H9 (cell line): ENCODE measurements at regions not wholly inside any gene's neighbourhood (a gene's known extent, or its start where the extent isn't known, plus 50 kb on each side); places are given as distances from the start of the nearest gene placed in this dataset.

Experiments used
- DNase-seq: peaks from one replicate; pipeline ENCODE4 v3.0.0-alpha.2; 2017
- H2AFZ ChIP-seq: one replicate; pipeline ENCODE4 v1.6.1; 2013; ENCODE audit warnings: mild to moderate bottlenecking, low read length, control low read depth, moderate library complexity
- H2AK5ac ChIP-seq: 2 replicates; pipeline ENCODE4 v1.6.1; 2013; ENCODE audit warnings: low read length, control low read depth, mixed read lengths; ENCODE audit not compliant: insufficient read length
- H2BK120ac ChIP-seq: one replicate; pipeline ENCODE4 v1.6.1; 2013; ENCODE audit warnings: low read depth, mild to moderate bottlenecking, low read length, control low read depth, inconsistent platforms; ENCODE audit not compliant: poor library complexity, severe bottlenecking
- H2BK12ac ChIP-seq: 2 replicates; pipeline ENCODE4 v1.6.1; 2013; ENCODE audit warnings: low read length, control low read depth, mixed read lengths, low read depth; ENCODE audit not compliant: insufficient read length
- H2BK15ac ChIP-seq: 2 replicates; pipeline ENCODE4 v1.6.1; 2013; ENCODE audit warnings: low read depth, low read length, control low read depth
- H2BK20ac ChIP-seq: one replicate; pipeline ENCODE4 v1.6.1; 2013; ENCODE audit warnings: low read depth, mild to moderate bottlenecking, low read length, control low read depth, inconsistent platforms; ENCODE audit not compliant: poor library complexity, severe bottlenecking
- H2BK5ac ChIP-seq: 2 replicates; pipeline ENCODE4 v1.6.1; 2013; ENCODE audit warnings: low read length, control low read depth, mixed read lengths; ENCODE audit not compliant: insufficient read length
- H3K14ac ChIP-seq: 2 replicates; pipeline ENCODE4 v1.6.1; 2013; ENCODE audit warnings: low read length, control low read depth; ENCODE audit not compliant: insufficient read depth
- H3K18ac ChIP-seq: 2 replicates; pipeline ENCODE4 v1.6.1; 2013; ENCODE audit warnings: low read depth, mild to moderate bottlenecking, mixed read lengths, low read length, control low read depth; ENCODE audit not compliant: insufficient read length
- H3K23ac ChIP-seq: 2 replicates; pipeline ENCODE4 v1.6.1; 2013; ENCODE audit warnings: low read length, control low read depth, mixed read lengths, low read depth; ENCODE audit not compliant: insufficient read length
- H3K23me2 ChIP-seq: 2 replicates; pipeline ENCODE4 v1.6.1; 2013; ENCODE audit warnings: low read depth, mild to moderate bottlenecking, mixed read lengths, low read length, control low read depth; ENCODE audit not compliant: insufficient read length, poor library complexity, severe bottlenecking
- H3K27ac ChIP-seq: 2 replicates; pipeline ENCODE4 v1.5.1; 2013; ENCODE audit warnings: low read length, control low read depth, mixed read lengths, low read depth; ENCODE audit not compliant: insufficient read length
- H3K27me3 ChIP-seq: 2 replicates; pipeline ENCODE4 v1.6.1; 2013; ENCODE audit warnings: low read length, control low read depth, inconsistent platforms; ENCODE audit not compliant: insufficient read depth
- H3K4ac ChIP-seq: 2 replicates; pipeline ENCODE4 v1.6.1; 2013; ENCODE audit warnings: low read depth, mild to moderate bottlenecking, control low read depth, inconsistent platforms, low read length, moderate library complexity
- H3K4me1 ChIP-seq: 2 replicates; pipeline ENCODE4 v1.6.1; 2013; ENCODE audit warnings: low read length, control low read depth, inconsistent platforms; ENCODE audit not compliant: insufficient read depth
- H3K4me2 ChIP-seq: 2 replicates; pipeline ENCODE4 v1.6.1; 2013; ENCODE audit warnings: low read length, control low read depth, mixed read lengths; ENCODE audit not compliant: insufficient read length, insufficient read depth
- H3K56ac ChIP-seq: 2 replicates; pipeline ENCODE4 v1.6.1; 2013; ENCODE audit warnings: low read depth, mild to moderate bottlenecking, mixed read lengths, low read length, control low read depth; ENCODE audit not compliant: insufficient read length
- H3K79me1 ChIP-seq: 2 replicates; pipeline ENCODE4 v1.6.1; 2013; ENCODE audit warnings: low read depth, mild to moderate bottlenecking, moderate library complexity, low read length, control low read depth, inconsistent platforms; ENCODE audit not compliant: insufficient read depth, poor library complexity, severe bottlenecking
- H3K79me2 ChIP-seq: 2 replicates; pipeline ENCODE4 v1.6.1; 2013; ENCODE audit warnings: low read length, control low read depth, inconsistent platforms; ENCODE audit not compliant: insufficient read depth
- H3K9ac ChIP-seq: 2 replicates; pipeline ENCODE4 v1.6.1; 2013; ENCODE audit warnings: low read length, control low read depth, mixed read lengths; ENCODE audit not compliant: insufficient read length; ENCODE audit errors: extremely low read depth
- H3K9me3 ChIP-seq: one replicate; pipeline ENCODE4 v1.6.1; 2013; ENCODE audit warnings: low read depth, low read length, inconsistent platforms; ENCODE audit not compliant: control insufficient read depth
- H3T11ph ChIP-seq: one replicate; pipeline ENCODE4 v1.6.1; 2013; ENCODE audit warnings: mild to moderate bottlenecking, low read length, control low read depth, inconsistent platforms
- H4K20me1 ChIP-seq: one replicate; pipeline ENCODE4 v1.6.1; 2013; ENCODE audit not compliant: control insufficient read depth, insufficient read length, insufficient read depth
- H4K5ac ChIP-seq: 2 replicates; pipeline ENCODE4 v1.6.1; 2013; ENCODE audit warnings: low read depth, mild to moderate bottlenecking, mixed read lengths, low read length, control low read depth; ENCODE audit not compliant: insufficient read length
- H4K8ac ChIP-seq: replicated peaks from 2 replicates; pipeline ENCODE4 v1.6.1; 2013; ENCODE audit warnings: low read length, control low read depth, mixed read lengths, low read depth; ENCODE audit not compliant: insufficient read length
- H4K91ac ChIP-seq: 2 replicates; pipeline ENCODE4 v1.6.1; 2013; ENCODE audit warnings: low read depth, mild to moderate bottlenecking, moderate library complexity, mixed read lengths, low read length, control low read depth; ENCODE audit not compliant: insufficient read length
- H3K27ac Mint-ChIP-seq, 3 experiments: 2 replicates in 2 of 3; 3 replicates in 1 of 3; pipeline ENCODE4 v1.8.0; 2020 to 2021; ENCODE audit warnings: mixed read lengths in 3 of 3, mild to moderate bottlenecking in 1 of 3, moderate library complexity in 1 of 3
- H3K27me3 Mint-ChIP-seq: 2 replicates; pipeline ENCODE4 v1.8.0; 2021; ENCODE audit warnings: low read depth, mild to moderate bottlenecking, moderate library complexity, mixed read lengths
- H3K36me3 Mint-ChIP-seq, 3 experiments: 2 replicates in 2 of 3; 3 replicates in 1 of 3; pipeline ENCODE4 v1.8.0; 2020 to 2021; ENCODE audit warnings: low read depth in 3 of 3, mixed read lengths in 3 of 3; ENCODE audit not compliant: insufficient read depth in 1 of 3
- H3K4me1 Mint-ChIP-seq, 2 experiments: 2 replicates each; pipeline ENCODE4 v1.8.0; 2020; ENCODE audit warnings: mixed read lengths in 2 of 2
- H3K4me3 Mint-ChIP-seq, 2 experiments: 2 replicates in 1 of 2; 3 replicates in 1 of 2; pipeline ENCODE4 v1.8.0; 2020 to 2021; ENCODE audit warnings: mild to moderate bottlenecking in 2 of 2, mixed read lengths in 2 of 2, moderate library complexity in 1 of 2
- H3K9me3 Mint-ChIP-seq, 2 experiments: 2 replicates in 1 of 2; 3 replicates in 1 of 2; pipeline ENCODE4 v1.8.0; 2020; ENCODE audit warnings: mild to moderate bottlenecking in 2 of 2, mixed read lengths in 2 of 2, moderate library complexity in 1 of 2
- CTCF ChIP-seq: fragments of 200-600 bp; sonication (generic); conservative IDR thresholded peaks from 3 replicates; pipeline ENCODE4 v1.8.0; 2021; ENCODE audit warnings: antibody characterized with exemption, mild to moderate bottlenecking
- WGBS: extraction: QIAGEN DNeasy Blood & Tissue Kit; methylation state at CpG from one replicate; pipeline ENCODE4 v1.1.7; 2013; ENCODE audit warnings: missing lambda C conversion rate, low lambda C conversion rate, mixed read lengths; ENCODE audit not compliant: insufficient read length; ENCODE audit errors: extremely low coverage; 5-methylcytosine and 5-hydroxymethylcytosine counted together

- no peak overlapping the region for H4K8ac ChIP-seq
- no peak overlapping the region for H3K4me2 ChIP-seq
- no peak overlapping the region for H2AK5ac ChIP-seq
- no peak overlapping the region for H3K9ac ChIP-seq
- Mint-ChIP-seq H3K36me3 (peaks cover 0 to 4% (median 0%) of the 10 kb centered on the region in 3 experiments; a peak in 1 of 7 replicates), H3K4me3 (no peak overlapping the region), H3K9me3 (peaks cover 23 to 80% of the 10 kb centered on the region in 2 experiments), H3K27ac (no peak overlapping the region), H3K4me1 (peaks cover 3 to 4% of the 10 kb centered on the region in 2 experiments; a peak in 2 of 4 replicates), H3K27me3 (peaks cover 2% of the 10 kb centered on the region; the same call in 1 of the 2 replicates)
- H3T11ph ChIP-seq: no peak overlapping the region
- no peak overlapping the region for H4K5ac ChIP-seq
- no peak overlapping the region for H3K14ac ChIP-seq
- no peak for TF ChIP-seq CTCF
- no peak overlapping the region for H4K91ac ChIP-seq
- H3K79me2 ChIP-seq: no peaks in the 10 kb centered on the region
- H2BK20ac ChIP-seq: no peak overlapping the region
- H4K20me1 ChIP-seq: no peaks in the 10 kb centered on the region
- H2BK15ac ChIP-seq: no peak overlapping the region
- no peak overlapping the region for H3K27ac ChIP-seq
- H2BK120ac ChIP-seq: no peak overlapping the region
- H2BK12ac ChIP-seq: no peak overlapping the region
- H3K23me2 ChIP-seq: no peaks in the 10 kb centered on the region
- H2AFZ ChIP-seq: no peak overlapping the region
- DNase-seq: no peak
- H3K18ac ChIP-seq: no peak overlapping the region
- WGBS: no CpG with 5 or more reads among the region's 11 CpGs
- no peak overlapping the region for H2BK5ac ChIP-seq
- H3K27me3 ChIP-seq: no peaks in the 10 kb centered on the region
- H3K56ac ChIP-seq: no peak overlapping the region
- no peaks in the 10 kb centered on the region for H3K4me1 ChIP-seq
- H3K9me3 ChIP-seq: no peaks in the 10 kb centered on the region
- H3K79me1 ChIP-seq: no peaks in the 10 kb centered on the region
- no peak overlapping the region for H3K23ac ChIP-seq
- H3K4ac ChIP-seq: no peak overlapping the region
These were observed 59.9 kb upstream of the ZNF354A start for GRCh38 chr5:178790371-178790770.
